Limb (tissue), 2 donors: ENCODE measurements at regions not wholly inside any gene's neighbourhood (a gene's known extent, or its start where the extent isn't known, plus 50 kb on each side); places are given as distances from the start of the nearest gene placed in this dataset.
"Not testable (repeated sequence)": the region's sequence is repeated elsewhere in the genome, so short reads cannot be mapped to it uniquely, and the experiment has no call there.

ENCODE experiments used
- DNase-seq, 2 donors: peaks; one replicate each; pipeline ENCODE4 v3.0.0-alpha.2; 2016; ENCODE audit errors: extremely low spot score in 2 of 2

- no peak for DNase-seq
These were observed 878.6 kb upstream of the MANEA start for GRCh38 chr6:94698773-94699172.

GRCh38 chr6:94687255-94687654 lies 890.1 kb upstream of the MANEA start:
- DNase-seq = not testable (repeated sequence)

GRCh38 chr6:94683409-94683808 lies 893.9 kb upstream of the MANEA start:
- DNase-seq = no peak

- DNase-seq = no peak
These were observed 896.6 kb upstream of the MANEA start for GRCh38 chr6:94680669-94681212.

- DNase-seq = no peak
These were observed 904.1 kb upstream of the MANEA start for GRCh38 chr6:94673251-94673650.

GRCh38 chr6:94670017-94670416 lies 907.3 kb upstream of the MANEA start:
- no peak for DNase-seq

- DNase-seq = no peak
These were observed 908.5 kb upstream of the MANEA start for GRCh38 chr6:94668876-94669275.

GRCh38 chr6:94658929-94659328 lies 918.4 kb upstream of the MANEA start:
- no peak for DNase-seq

- no peak for DNase-seq
These were observed 926.1 kb upstream of the MANEA start for GRCh38 chr6:94651239-94651638.

- no peak for DNase-seq
These were observed 932.1 kb upstream of the MANEA start for GRCh38 chr6:94645191-94645590.

GRCh38 chr6:94639564-94639963 lies 937.8 kb upstream of the MANEA start:
- DNase-seq = no peak

GRCh38 chr6:94636780-94637385 lies 940.5 kb upstream of the MANEA start:
- DNase-seq = peak in 1 of 2 donors; percentile 10

GRCh38 chr6:94623586-94623985 lies 953.7 kb upstream of the MANEA start:
- DNase-seq = no peak

- no peak for DNase-seq
These were observed 954.6 kb upstream of the MANEA start for GRCh38 chr6:94622783-94623182.

GRCh38 chr6:94600636-94601035 lies 976.7 kb upstream of the MANEA start:
- DNase-seq = no peak

GRCh38 chr6:94597487-94597886 lies 979.8 kb upstream of the MANEA start:
- no peak for DNase-seq

GRCh38 chr6:94590416-94590815 lies 986.9 kb upstream of the MANEA start:
- no peak for DNase-seq

GRCh38 chr6:94588301-94588700 lies 989.0 kb upstream of the MANEA start:
- no peak for DNase-seq

- DNase-seq = no peak
These were observed 993.1 kb upstream of the MANEA start for GRCh38 chr6:94584211-94584610.

- DNase-seq = no peak
These were observed 1006.8 kb upstream of the MANEA start for GRCh38 chr6:94570581-94570980.

- no peak for DNase-seq
These were observed 1014.5 kb upstream of the MANEA start for GRCh38 chr6:94562846-94563245.

GRCh38 chr6:94559829-94560537 lies 1017.4 kb upstream of the MANEA start:
- no peak for DNase-seq

GRCh38 chr6:94557207-94557606 lies 1020.1 kb upstream of the MANEA start:
- not testable (repeated sequence) for DNase-seq
